ENCODE measurements at regions not wholly inside any gene's neighbourhood (a gene's known extent, or its start where the extent isn't known, plus 50 kb on each side); places are given as distances from the start of the nearest gene placed in this dataset.

DNA sequence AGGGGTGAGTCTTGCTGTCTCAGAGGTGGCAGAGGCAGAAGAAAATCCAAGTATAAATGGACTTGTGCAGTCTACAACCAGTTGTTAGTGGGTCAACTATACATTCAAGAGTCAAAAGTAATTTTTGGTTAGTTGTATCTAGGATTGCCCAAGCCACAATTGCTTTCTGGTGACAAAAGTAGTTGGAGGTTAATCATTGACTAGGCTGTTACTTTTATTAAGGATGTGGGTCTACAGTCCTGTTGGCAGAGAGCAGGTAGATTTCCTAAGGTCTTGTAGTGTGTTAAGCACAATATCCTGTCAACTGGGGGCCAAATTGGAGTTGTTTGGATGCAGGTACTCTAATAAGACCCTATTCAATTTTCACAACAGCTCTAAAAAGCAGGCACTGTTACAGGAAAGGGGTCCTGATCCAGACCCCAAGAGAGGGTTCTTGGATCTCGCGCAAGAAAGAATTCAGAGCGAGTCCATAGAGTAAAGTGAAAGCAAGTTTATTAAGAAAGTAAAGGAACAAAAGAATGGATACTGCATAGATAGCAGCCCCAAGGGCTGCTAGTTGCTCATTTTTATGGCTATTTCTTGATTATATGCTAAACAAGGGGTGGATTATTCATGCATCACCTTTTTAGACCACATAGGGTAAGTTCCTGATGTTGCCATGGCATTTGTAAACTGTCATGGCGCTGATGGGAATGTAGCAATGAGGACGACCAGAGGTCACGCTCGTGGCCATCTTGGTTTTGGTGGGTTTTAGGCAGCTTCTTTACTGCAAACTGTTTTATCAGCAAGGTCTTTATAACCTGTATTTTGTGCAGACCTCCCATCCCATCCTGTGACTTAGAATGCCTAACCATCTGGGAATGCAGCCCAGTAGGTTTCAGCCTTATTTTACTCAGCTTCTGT, 232.6 kb upstream of the SRRM4 start:
- no peak overlapping the region for H3K4me2 ChIP-seq
- H4K20me1 ChIP-seq (ENCODE audit: insufficient read depth), result no peaks in the 10 kb centered on the region
- H2AFZ ChIP-seq, result no peak overlapping the region
- H3K4me1 ChIP-seq (replicated peaks; ENCODE audit: insufficient read depth), result no peaks in the 10 kb centered on the region
- no peak for TF ChIP-seq CTCF (conservative IDR thresholded peaks at IDR 0.05)
- TF ChIP-seq EZH2 (IDR thresholded peaks at IDR 0.05; ENCODE audit: low read depth), result no peak
- H3K9me2 ChIP-seq (ENCODE audit: insufficient read depth), result no peaks in the 10 kb centered on the region
- no peaks in the 10 kb centered on the region for H3F3A ChIP-seq (ENCODE audit: insufficient read depth, low read depth)
- no peaks in the 10 kb centered on the region for H3K36me3 ChIP-seq (ENCODE audit: low read depth)
- H3K9me3 ChIP-seq (ENCODE audit: insufficient read depth, low read depth), result no peaks in the 10 kb centered on the region
- BruUV-seq (replicated peaks), result no TSS peak
- H3K79me2 ChIP-seq (ENCODE audit: low read depth), result no peaks in the 10 kb centered on the region
- intact Hi-C loops (cut with micrococcal nuclease; ENCODE audit: unreplicated experiment), result no loop called here
- no peak overlapping the region for H3K4me3 ChIP-seq
- H3K27me3 ChIP-seq (ENCODE audit: insufficient read depth, low read depth), result no peaks in the 10 kb centered on the region
- H3K27ac ChIP-seq, result no peak overlapping the region
- POLR2A ChIA-PET (ENCODE audit: unreplicated experiment), result no interaction called here
- CTCF ChIA-PET, result no interaction called here
- no peak for DNase-seq

- Histone ChIP-seq H3K4me2 (no peak overlapping the region), H2AFZ (no peak overlapping the region), H4K20me1 (ENCODE audit: insufficient read depth) (no peaks in the 10 kb centered on the region), H3K4me1 (replicated peaks; ENCODE audit: insufficient read depth) (no peaks in the 10 kb centered on the region), H3K79me2 (ENCODE audit: low read depth) (no peaks in the 10 kb centered on the region), H3K27ac (no peak overlapping the region), H3K9me3 (ENCODE audit: insufficient read depth, low read depth) (no peaks in the 10 kb centered on the region), H3K36me3 (ENCODE audit: low read depth) (no peaks in the 10 kb centered on the region), H3K9me2 (ENCODE audit: insufficient read depth) (no peaks in the 10 kb centered on the region), H3F3A (ENCODE audit: insufficient read depth, low read depth) (no peaks in the 10 kb centered on the region), H3K27me3 (ENCODE audit: insufficient read depth, low read depth) (no peaks in the 10 kb centered on the region), H3K4me3 (no peak overlapping the region)
- TF ChIP-seq CTCF (conservative IDR thresholded peaks at IDR 0.05) (no peak), EZH2 (IDR thresholded peaks at IDR 0.05; ENCODE audit: low read depth) (no peak)
- CTCF ChIA-PET, result no interaction called here
- intact Hi-C loops (cut with micrococcal nuclease; ENCODE audit: unreplicated experiment), result no loop called here
- no TSS peak for BruUV-seq (replicated peaks)
- DNase-seq, result no peak
- POLR2A ChIA-PET (ENCODE audit: unreplicated experiment), result no interaction called here
Observed at GRCh38 chr12:118749646-118750045, 231.7 kb upstream of the SRRM4 start.

- no peaks in the 10 kb centered on the region for H3K79me2 ChIP-seq (ENCODE audit: low read depth)
- no peak overlapping the region for H2AFZ ChIP-seq
- no peak overlapping the region for H3K4me3 ChIP-seq
- DNase-seq, result no peak
- intact Hi-C loops (cut with micrococcal nuclease; ENCODE audit: unreplicated experiment), result no loop called here
- H3K9me3 ChIP-seq (ENCODE audit: insufficient read depth, low read depth), result no peaks in the 10 kb centered on the region
- ChIA-PET CTCF (no interaction called here), POLR2A (ENCODE audit: unreplicated experiment) (no interaction called here)
- H3K4me2 ChIP-seq, result no peak overlapping the region
- no peaks in the 10 kb centered on the region for H3K4me1 ChIP-seq (replicated peaks; ENCODE audit: insufficient read depth)
- no TSS peak for BruUV-seq (replicated peaks)
- TF ChIP-seq CTCF (conservative IDR thresholded peaks at IDR 0.05) (no peak), EZH2 (IDR thresholded peaks at IDR 0.05; ENCODE audit: low read depth) (no peak)
- H3K9me2 ChIP-seq (ENCODE audit: insufficient read depth), result no peaks in the 10 kb centered on the region
- H3K27me3 ChIP-seq (ENCODE audit: insufficient read depth, low read depth), result no peaks in the 10 kb centered on the region
- no peaks in the 10 kb centered on the region for H3F3A ChIP-seq (ENCODE audit: insufficient read depth, low read depth)
- no peaks in the 10 kb centered on the region for H3K36me3 ChIP-seq (ENCODE audit: low read depth)
- H3K27ac ChIP-seq, result no peak overlapping the region
- H4K20me1 ChIP-seq (ENCODE audit: insufficient read depth), result no peaks in the 10 kb centered on the region
Observed at GRCh38 chr12:118750666-118751065, 230.7 kb upstream of the SRRM4 start.

Data from PC-9 (cell line).